ENCODE measurements at regions not wholly inside any gene's neighbourhood (a gene's known extent, or its start where the extent isn't known, plus 50 kb on each side); places are given as distances from the start of the nearest gene placed in this dataset.
A peak's percentile ranks its signal among the peaks of the same experiment; 100 is the strongest.

- peaks cover 0 to 9% of the 10 kb centered on the region in 2 experiments for H3K27me3 ChIP-seq (replicated peaks in 1 of 2; ENCODE audit: control insufficient read depth in 2 of 2, extremely low read depth in 1 of 2, insufficient read depth in 2 of 2, low read length in 1 of 2)
- DNase-seq (peak in 3 of 35 experiments; percentile 2 to 14 (median 3)), ATAC-seq (replicated peaks in 1 of 4) (no peak)
- Mint-ChIP-seq H3K9me3 (no peaks in the 10 kb centered on the region), H3K36me3 (no peaks in the 10 kb centered on the region), H3K4me3 (no peak overlapping the region), H3K4me1 (no peaks in the 10 kb centered on the region), H3K27ac (no peak overlapping the region), H3K27me3 (peaks cover 10 to 13% of the 10 kb centered on the region in 2 donors)
- ChIA-PET POLR2A (interaction anchor here in 1 of 2 donors (0.7 kb wide), 1 partner anchor 63 kb away, joined by 3 read pairs; no protein-coding TSS in a partner anchor), CTCF (interaction anchor here in 1 of 2 donors (0.7 kb wide), 1 partner anchor 55 kb away, joined by 7 read pairs; no protein-coding TSS in a partner anchor)
- no peaks in the 10 kb centered on the region for H3K4me1 ChIP-seq (ENCODE audit: control insufficient read depth in 1 of 2, extremely low read depth in 1 of 2, insufficient read depth in 2 of 2, low read length in 2 of 2)
- no peak overlapping the region for H3K27ac ChIP-seq (ENCODE audit: low read length)
- 82% methylated on average over 14 of the region's 15 CpGs for WGBS (ENCODE audit: insufficient coverage)
- H3K36me3 ChIP-seq (ENCODE audit: control insufficient read depth in 2 of 2, extremely low read depth in 1 of 2, insufficient read depth in 1 of 2, low read length in 1 of 2): no peaks in the 10 kb centered on the region
- no peak overlapping the region for H3K4me3 ChIP-seq (ENCODE audit: control insufficient read depth in 1 of 2, extremely low read depth in 1 of 2, low read length in 1 of 2)
- H3K9me3 ChIP-seq: no peaks in the 10 kb centered on the region
Measured at GRCh38 chr16:66292241-66292935, 74.1 kb upstream of the CDH5 start.

- H3K36me3 Mint-ChIP-seq: no peaks in the 10 kb centered on the region
- no peak for ATAC-seq (replicated peaks in 1 of 4)
- WGBS (ENCODE audit: insufficient coverage): 88% methylated on average over 2 of the region's 6 CpGs
- no peaks in the 10 kb centered on the region for H3K4me1 ChIP-seq (ENCODE audit: control insufficient read depth in 1 of 2, extremely low read depth in 1 of 2, insufficient read depth in 2 of 2, low read length in 2 of 2)
- CTCF ChIA-PET: interaction anchor here in 1 of 2 donors (0.7 kb wide), 1 partner anchor 54 kb away, joined by 7 read pairs; no protein-coding TSS in a partner anchor
- H3K27ac Mint-ChIP-seq: no peak overlapping the region
- DNase-seq: no peak
- H3K36me3 ChIP-seq (ENCODE audit: control insufficient read depth in 2 of 2, extremely low read depth in 1 of 2, insufficient read depth in 1 of 2, low read length in 1 of 2): no peaks in the 10 kb centered on the region
- H3K9me3 ChIP-seq: no peaks in the 10 kb centered on the region
- POLR2A ChIA-PET: interaction anchor here in 1 of 2 donors (0.7 kb wide), 1 partner anchor 62 kb away, joined by 3 read pairs; no protein-coding TSS in a partner anchor
- no peaks in the 10 kb centered on the region for H3K4me1 Mint-ChIP-seq
- H3K27me3 Mint-ChIP-seq: peaks cover 10 to 13% of the 10 kb centered on the region in 2 donors
- no peaks in the 10 kb centered on the region for H3K9me3 Mint-ChIP-seq
- no peak overlapping the region for H3K27ac ChIP-seq (ENCODE audit: low read length)
- peaks cover 0 to 9% of the 10 kb centered on the region in 2 experiments for H3K27me3 ChIP-seq (replicated peaks in 1 of 2; ENCODE audit: control insufficient read depth in 2 of 2, extremely low read depth in 1 of 2, insufficient read depth in 2 of 2, low read length in 1 of 2)
- no peak overlapping the region for H3K4me3 Mint-ChIP-seq
- no peak overlapping the region for H3K4me3 ChIP-seq (ENCODE audit: control insufficient read depth in 1 of 2, extremely low read depth in 1 of 2, low read length in 1 of 2)
Measured at GRCh38 chr16:66291833-66292232, 74.7 kb upstream of the CDH5 start.

- no peak for DNase-seq
- no peaks in the 10 kb centered on the region for H3K36me3 Mint-ChIP-seq
- WGBS (ENCODE audit: insufficient coverage): 95% methylated on average over 4 of the region's 4 CpGs
- no peak overlapping the region for H3K4me3 ChIP-seq (ENCODE audit: control insufficient read depth in 1 of 2, extremely low read depth in 1 of 2, low read length in 1 of 2)
- no peaks in the 10 kb centered on the region for H3K9me3 ChIP-seq
- no peaks in the 10 kb centered on the region for H3K9me3 Mint-ChIP-seq
- POLR2A ChIA-PET: no interaction called here
- H3K27me3 ChIP-seq (replicated peaks in 1 of 2; ENCODE audit: control insufficient read depth in 2 of 2, extremely low read depth in 1 of 2, insufficient read depth in 2 of 2, low read length in 1 of 2): peaks cover 0 to 12% of the 10 kb centered on the region in 2 experiments
- H3K36me3 ChIP-seq (ENCODE audit: control insufficient read depth in 2 of 2, extremely low read depth in 1 of 2, insufficient read depth in 1 of 2, low read length in 1 of 2): no peaks in the 10 kb centered on the region
- H3K27ac ChIP-seq (ENCODE audit: low read length): no peak overlapping the region
- CTCF ChIA-PET: no interaction called here
- H3K4me1 Mint-ChIP-seq: no peaks in the 10 kb centered on the region
- no peaks in the 10 kb centered on the region for H3K4me1 ChIP-seq (ENCODE audit: control insufficient read depth in 1 of 2, extremely low read depth in 1 of 2, insufficient read depth in 2 of 2, low read length in 2 of 2)
- ATAC-seq (replicated peaks in 1 of 4): no peak
- H3K4me3 Mint-ChIP-seq: no peak overlapping the region
- no peak overlapping the region for H3K27ac Mint-ChIP-seq
- H3K27me3 Mint-ChIP-seq: peaks cover 10 to 13% of the 10 kb centered on the region in 2 donors
Measured at GRCh38 chr16:66290431-66290830, 76.1 kb upstream of the CDH5 start.

GRCh38 chr16:66289986-66290385 lies 76.5 kb upstream of the CDH5 start:
- no peaks in the 10 kb centered on the region for H3K4me1 Mint-ChIP-seq
- no peaks in the 10 kb centered on the region for H3K9me3 ChIP-seq
- ATAC-seq (replicated peaks in 1 of 4) (no peak), DNase-seq (peak in 1 of 35 experiments; percentile 7)
- H3K27me3 ChIP-seq (replicated peaks in 1 of 2; ENCODE audit: control insufficient read depth in 2 of 2, extremely low read depth in 1 of 2, insufficient read depth in 2 of 2, low read length in 1 of 2): peaks cover 0 to 12% of the 10 kb centered on the region in 2 experiments
- H3K27ac ChIP-seq (ENCODE audit: low read length): no peak overlapping the region
- ChIA-PET CTCF (no interaction called here), POLR2A (interaction anchor here in 1 of 2 donors (0.6 kb wide), 1 partner anchor 14 kb away, joined by 3 read pairs; no protein-coding TSS in a partner anchor)
- H3K36me3 Mint-ChIP-seq: no peaks in the 10 kb centered on the region
- no peaks in the 10 kb centered on the region for H3K36me3 ChIP-seq (ENCODE audit: control insufficient read depth in 2 of 2, extremely low read depth in 1 of 2, insufficient read depth in 1 of 2, low read length in 1 of 2)
- no peaks in the 10 kb centered on the region for H3K4me1 ChIP-seq (ENCODE audit: control insufficient read depth in 1 of 2, extremely low read depth in 1 of 2, insufficient read depth in 2 of 2, low read length in 2 of 2)
- no peak overlapping the region for H3K27ac Mint-ChIP-seq
- no peaks in the 10 kb centered on the region for H3K9me3 Mint-ChIP-seq
- WGBS (ENCODE audit: insufficient coverage): 78% methylated on average over 5 of the region's 6 CpGs
- peaks cover 10 to 13% of the 10 kb centered on the region in 2 donors for H3K27me3 Mint-ChIP-seq
- H3K4me3 ChIP-seq (ENCODE audit: control insufficient read depth in 1 of 2, extremely low read depth in 1 of 2, low read length in 1 of 2): no peak overlapping the region
- H3K4me3 Mint-ChIP-seq: no peak overlapping the region

- CTCF ChIA-PET: no interaction called here
- H3K4me3 ChIP-seq (ENCODE audit: control insufficient read depth in 1 of 2, extremely low read depth in 1 of 2, low read length in 1 of 2): no peak overlapping the region
- ATAC-seq (replicated peaks in 1 of 4): no peak
- H3K27me3 ChIP-seq (replicated peaks in 1 of 2; ENCODE audit: control insufficient read depth in 2 of 2, extremely low read depth in 1 of 2, insufficient read depth in 2 of 2, low read length in 1 of 2): peaks cover 0 to 12% of the 10 kb centered on the region in 2 experiments
- H3K27ac ChIP-seq (ENCODE audit: low read length): no peak overlapping the region
- 90% methylated on average over 4 of the region's 15 CpGs for WGBS (ENCODE audit: insufficient coverage)
- H3K4me1 ChIP-seq (ENCODE audit: control insufficient read depth in 1 of 2, extremely low read depth in 1 of 2, insufficient read depth in 2 of 2, low read length in 2 of 2): no peaks in the 10 kb centered on the region
- POLR2A ChIA-PET: no interaction called here
- Mint-ChIP-seq H3K27ac (no peak overlapping the region), H3K27me3 (peaks cover 10 to 12% of the 10 kb centered on the region in 2 donors), H3K4me1 (no peaks in the 10 kb centered on the region), H3K9me3 (no peaks in the 10 kb centered on the region), H3K36me3 (no peaks in the 10 kb centered on the region), H3K4me3 (no peak overlapping the region)
- peak in 1 of 35 experiments; percentile 17 for DNase-seq
- no peaks in the 10 kb centered on the region for H3K9me3 ChIP-seq
- H3K36me3 ChIP-seq (ENCODE audit: control insufficient read depth in 2 of 2, extremely low read depth in 1 of 2, insufficient read depth in 1 of 2, low read length in 1 of 2): no peaks in the 10 kb centered on the region
Measured at GRCh38 chr16:66289051-66289680, 77.3 kb upstream of the CDH5 start.

- no peak overlapping the region for H3K4me3 ChIP-seq (ENCODE audit: control insufficient read depth in 1 of 2, extremely low read depth in 1 of 2, low read length in 1 of 2)
- WGBS (ENCODE audit: insufficient coverage): 100% methylated on average over 2 of the region's 2 CpGs
- H3K36me3 Mint-ChIP-seq: no peaks in the 10 kb centered on the region
- no peaks in the 10 kb centered on the region for H3K4me1 Mint-ChIP-seq
- no peaks in the 10 kb centered on the region for H3K4me1 ChIP-seq (ENCODE audit: control insufficient read depth in 1 of 2, extremely low read depth in 1 of 2, insufficient read depth in 2 of 2, low read length in 2 of 2)
- H3K27me3 Mint-ChIP-seq: peaks cover 6 to 7% of the 10 kb centered on the region in 2 donors
- peak in 1 of 35 experiments; percentile 20 for DNase-seq
- peaks cover 0 to 7% of the 10 kb centered on the region in 2 experiments for H3K27me3 ChIP-seq (replicated peaks in 1 of 2; ENCODE audit: control insufficient read depth in 2 of 2, extremely low read depth in 1 of 2, insufficient read depth in 2 of 2, low read length in 1 of 2)
- no peaks in the 10 kb centered on the region for H3K9me3 Mint-ChIP-seq
- ATAC-seq (replicated peaks in 1 of 4): no peak
- H3K27ac ChIP-seq (ENCODE audit: low read length): no peak overlapping the region
- ChIA-PET CTCF (no interaction called here), POLR2A (no interaction called here)
- H3K4me3 Mint-ChIP-seq: no peak overlapping the region
- no peaks in the 10 kb centered on the region for H3K36me3 ChIP-seq (ENCODE audit: control insufficient read depth in 2 of 2, extremely low read depth in 1 of 2, insufficient read depth in 1 of 2, low read length in 1 of 2)
- no peaks in the 10 kb centered on the region for H3K9me3 ChIP-seq
- H3K27ac Mint-ChIP-seq: no peak overlapping the region
Measured at GRCh38 chr16:66287926-66288325, 78.6 kb upstream of the CDH5 start.

All from T-cell (primary cell).